Caco-2 (cell line): ENCODE measurements at regions not wholly inside any gene's neighbourhood (a gene's known extent, or its start where the extent isn't known, plus 50 kb on each side); places are given as distances from the start of the nearest gene placed in this dataset.

ENCODE experiments used
- BruUV-seq: library from RNA; stranded (reverse); fragments of 400-500 nt; replicated peaks from 2 replicates; lab custom pipeline; 2021; lab: Mats Ljungman, UMichigan
- CTCF ChIA-PET: fragments of 300-600 bp; sonication (Branson Sonifier 250); formaldehyde crosslinking; loops from one replicate; lab custom pipeline; 2022; ENCODE audit warnings: antibody characterized with exemption; lab: Charles Lee
- POLR2A ChIA-PET: fragments of 300-600 bp; sonication (Branson Sonifier 250); formaldehyde crosslinking; loops from one replicate; lab custom pipeline; 2022; ENCODE audit warnings: antibody characterized with exemption; lab: Charles Lee
- DNase-seq, 2 experiments: peaks; one replicate each; pipeline versions ENCODE4 v3.0.0 to v3.0.0-alpha.2; 2020 to 2022
- H3K27me3 ChIP-seq: replicated peaks from 2 replicates; pipeline ENCODE4 v1.6.0; 2011; ENCODE audit warnings: low read length; ENCODE audit not compliant: control insufficient read depth, insufficient read depth
- H3K36me3 ChIP-seq: 2 replicates; pipeline ENCODE4 v1.5.1; 2011; ENCODE audit warnings: low read length; ENCODE audit not compliant: control insufficient read depth, insufficient read depth
- H3K4me1 ChIP-seq: fragments of 250-450 bp; sonication (Bioruptor Pico); 2 replicates; pipeline ENCODE4 v1.5.1; 2020; ENCODE audit warnings: mild to moderate bottlenecking
- H3K4me3 ChIP-seq: 2 replicates; pipeline ENCODE4 v1.5.1; 2011; ENCODE audit warnings: low read depth, mild to moderate bottlenecking, control low read depth, low read length
- H3K9me3 ChIP-seq: fragments of 250-450 bp; sonication (Bioruptor Pico); 2 replicates; pipeline ENCODE4 v1.5.1; 2020; ENCODE audit warnings: mild to moderate bottlenecking, moderate library complexity
- H3K27ac Mint-ChIP-seq: one replicate; pipeline ENCODE4 v1.8.0; 2022; ENCODE audit warnings: mixed read lengths; ENCODE audit not compliant: unreplicated experiment
- H3K27me3 Mint-ChIP-seq: one replicate; pipeline ENCODE4 v1.8.0; 2022; ENCODE audit warnings: mixed read lengths; ENCODE audit not compliant: insufficient read depth, unreplicated experiment
- H3K36me3 Mint-ChIP-seq: one replicate; pipeline ENCODE4 v1.8.0; 2022; ENCODE audit warnings: mild to moderate bottlenecking, mixed read lengths; ENCODE audit not compliant: insufficient read depth, unreplicated experiment
- H3K4me1 Mint-ChIP-seq: one replicate; pipeline ENCODE4 v1.8.0; 2022; ENCODE audit warnings: low read depth, mixed read lengths; ENCODE audit not compliant: unreplicated experiment
- H3K4me3 Mint-ChIP-seq: one replicate; pipeline ENCODE4 v1.8.0; 2022; ENCODE audit warnings: mild to moderate bottlenecking, moderate library complexity, mixed read lengths; ENCODE audit not compliant: unreplicated experiment
- H3K9me3 Mint-ChIP-seq: one replicate; pipeline ENCODE4 v1.8.0; 2022; ENCODE audit warnings: mixed read lengths; ENCODE audit not compliant: unreplicated experiment
- intact Hi-C: fragments of 100-400 bp; cut with micrococcal nuclease; formaldehyde crosslinking; loops from one replicate; pipeline ENCODE4 v1.10.0; 2022; ENCODE audit not compliant: unreplicated experiment
- TF ChIP-seq, protein P1 (sequence below), 2 experiments: fragments of 200-600 bp in 1 of 2; IDR thresholded peaks; 1 replicate in 1 of 2; 2 replicates in 1 of 2; pipeline versions ENCODE4 v1.5.1 to v1.8.0; 2011 to 2022; ENCODE audit warnings: antibody characterized with exemption in 1 of 2, control low read depth in 1 of 2, inconsistent platforms in 1 of 2, low read depth in 1 of 2, low read length in 1 of 2, mild to moderate bottlenecking in 1 of 2, moderate library complexity in 1 of 2; ENCODE audit not compliant: insufficient read depth in 1 of 2, severe bottlenecking in 1 of 2, unreplicated experiment in 1 of 2

GRCh38 chr12:127311720-127312364 lies 955.1 kb upstream of the TMEM132C start:
- no peaks in the 10 kb centered on the region for H3K27me3 ChIP-seq
- Mint-ChIP-seq H3K4me3 (no peak overlapping the region), H3K4me1 (no peaks in the 10 kb centered on the region), H3K27ac (no peak overlapping the region), H3K36me3 (no peaks in the 10 kb centered on the region), H3K27me3 (peaks cover 3% of the 10 kb centered on the region), H3K9me3 (peaks cover 9% of the 10 kb centered on the region)
- DNase-seq = no peak
- CTCF ChIA-PET = no interaction called here
- POLR2A ChIA-PET = no interaction called here
- no peaks in the 10 kb centered on the region for H3K4me1 ChIP-seq
- H3K9me3 ChIP-seq = no peaks in the 10 kb centered on the region
- H3K4me3 ChIP-seq = no peak overlapping the region
- BruUV-seq = no TSS peak
- intact Hi-C loops = no loop called here
- TF ChIP-seq, protein P1, sequence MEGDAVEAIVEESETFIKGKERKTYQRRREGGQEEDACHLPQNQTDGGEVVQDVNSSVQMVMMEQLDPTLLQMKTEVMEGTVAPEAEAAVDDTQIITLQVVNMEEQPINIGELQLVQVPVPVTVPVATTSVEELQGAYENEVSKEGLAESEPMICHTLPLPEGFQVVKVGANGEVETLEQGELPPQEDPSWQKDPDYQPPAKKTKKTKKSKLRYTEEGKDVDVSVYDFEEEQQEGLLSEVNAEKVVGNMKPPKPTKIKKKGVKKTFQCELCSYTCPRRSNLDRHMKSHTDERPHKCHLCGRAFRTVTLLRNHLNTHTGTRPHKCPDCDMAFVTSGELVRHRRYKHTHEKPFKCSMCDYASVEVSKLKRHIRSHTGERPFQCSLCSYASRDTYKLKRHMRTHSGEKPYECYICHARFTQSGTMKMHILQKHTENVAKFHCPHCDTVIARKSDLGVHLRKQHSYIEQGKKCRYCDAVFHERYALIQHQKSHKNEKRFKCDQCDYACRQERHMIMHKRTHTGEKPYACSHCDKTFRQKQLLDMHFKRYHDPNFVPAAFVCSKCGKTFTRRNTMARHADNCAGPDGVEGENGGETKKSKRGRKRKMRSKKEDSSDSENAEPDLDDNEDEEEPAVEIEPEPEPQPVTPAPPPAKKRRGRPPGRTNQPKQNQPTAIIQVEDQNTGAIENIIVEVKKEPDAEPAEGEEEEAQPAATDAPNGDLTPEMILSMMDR (IDR thresholded peaks at IDR 0.05; ENCODE audit: insufficient read depth in 1 of 2, low read depth in 1 of 2, low read length in 1 of 2, severe bottlenecking in 1 of 2, unreplicated experiment in 1 of 2) = no peak
- H3K36me3 ChIP-seq = no peaks in the 10 kb centered on the region

DNA sequence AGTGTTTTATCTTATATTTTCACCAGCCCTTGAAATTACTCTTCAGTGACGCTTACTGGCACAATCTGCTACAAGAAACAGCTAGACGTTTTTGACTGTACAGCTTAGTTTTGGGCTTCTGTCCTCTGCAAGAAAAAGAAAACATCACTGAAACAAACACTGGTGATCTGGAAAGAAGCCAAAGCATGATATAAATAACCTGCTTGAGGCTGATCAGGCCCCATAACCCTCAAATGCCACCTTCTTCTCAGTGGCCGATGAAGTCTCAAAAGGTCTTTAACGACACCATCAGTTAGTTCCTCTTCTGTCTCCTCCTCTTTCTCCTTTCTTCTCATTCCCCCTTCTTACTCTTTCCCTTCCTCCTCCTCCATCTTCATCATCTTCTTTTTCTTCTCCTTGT lies 942.3 kb upstream of the TMEM132C start:
- BruUV-seq = no TSS peak
- H3K36me3 Mint-ChIP-seq = no peaks in the 10 kb centered on the region

GRCh38 chr12:127327986-127328385 lies 939.0 kb upstream of the TMEM132C start:
- Histone ChIP-seq H3K4me3 (no peak overlapping the region), H3K36me3 (no peaks in the 10 kb centered on the region), H3K9me3 (no peaks in the 10 kb centered on the region), H3K4me1 (no peaks in the 10 kb centered on the region), H3K27me3 (no peaks in the 10 kb centered on the region)
- no peak for DNase-seq
- no peak overlapping the region for H3K4me3 Mint-ChIP-seq
- peaks cover 23% of the 10 kb centered on the region for H3K9me3 Mint-ChIP-seq
- no peaks in the 10 kb centered on the region for H3K27me3 Mint-ChIP-seq
- POLR2A ChIA-PET = no interaction called here
- BruUV-seq = no TSS peak
- H3K36me3 Mint-ChIP-seq = no peaks in the 10 kb centered on the region
- CTCF ChIA-PET = no interaction called here
- intact Hi-C loops = no loop called here
- no peaks in the 10 kb centered on the region for H3K4me1 Mint-ChIP-seq
- TF ChIP-seq, protein P1 (IDR thresholded peaks at IDR 0.05; ENCODE audit: insufficient read depth in 1 of 2, low read depth in 1 of 2, low read length in 1 of 2, severe bottlenecking in 1 of 2, unreplicated experiment in 1 of 2) = no peak
- H3K27ac Mint-ChIP-seq = no peak overlapping the region

More for the DNA sequence above, 942.3 kb upstream of the TMEM132C start:
- Mint-ChIP-seq H3K4me1 (no peaks in the 10 kb centered on the region), H3K27me3 (peaks cover 3% of the 10 kb centered on the region), H3K9me3 (peaks cover 30% of the 10 kb centered on the region), H3K27ac (no peak overlapping the region), H3K4me3 (no peak overlapping the region)
- ChIA-PET CTCF (no interaction called here), POLR2A (no interaction called here)
- TF ChIP-seq, protein P1 (IDR thresholded peaks at IDR 0.05; ENCODE audit: insufficient read depth in 1 of 2, low read depth in 1 of 2, low read length in 1 of 2, severe bottlenecking in 1 of 2, unreplicated experiment in 1 of 2) = no peak
- H3K27me3 ChIP-seq = no peaks in the 10 kb centered on the region; the same call in 1 of the 2 replicates
- H3K4me3 ChIP-seq = no peak overlapping the region
- intact Hi-C loops = no loop called here
- H3K36me3 ChIP-seq = no peaks in the 10 kb centered on the region
- no peak for DNase-seq
- H3K4me1 ChIP-seq = no peaks in the 10 kb centered on the region
- no peaks in the 10 kb centered on the region for H3K9me3 ChIP-seq
